ENCODE measurements at regions not wholly inside any gene's neighbourhood (a gene's known extent, or its start where the extent isn't known, plus 50 kb on each side); places are given as distances from the start of the nearest gene placed in this dataset.

DNA sequence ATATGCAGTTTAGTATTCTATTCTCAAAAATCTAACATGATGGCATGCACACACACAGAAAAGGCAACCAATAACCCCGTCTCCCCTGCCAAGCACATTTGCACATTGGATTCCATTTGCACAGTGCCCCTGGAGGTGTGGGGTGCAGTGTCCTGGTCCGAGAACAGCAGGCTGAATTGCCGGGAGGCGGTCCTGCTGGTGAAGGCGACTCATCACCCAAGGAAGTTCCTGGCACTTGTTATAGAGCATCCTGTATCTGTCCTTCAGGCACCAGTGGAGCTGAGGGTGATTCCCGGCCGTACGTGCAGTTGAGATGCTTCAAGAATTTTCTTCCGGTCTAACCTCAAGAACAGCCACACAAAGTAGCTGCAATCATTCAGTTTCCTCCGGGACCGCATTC is 73.0 kb upstream of the RAB12 start:
- Histone ChIP-seq H3F3A (ENCODE audit: low read depth) (no peaks in the 10 kb centered on the region), H3K9me2 (replicated peaks; ENCODE audit: low read depth, low read length) (no peaks in the 10 kb centered on the region), H3K4me3 (ENCODE audit: low read length, poor library complexity, severe bottlenecking) (no peak overlapping the region), H3K9me3 (ENCODE audit: insufficient read depth, low read depth, low read length) (no peaks in the 10 kb centered on the region), H3K4me1 (ENCODE audit: insufficient read depth, low read length, poor library complexity, severe bottlenecking) (no peaks in the 10 kb centered on the region), H3K36me3 (ENCODE audit: insufficient read depth, low read length) (no peaks in the 10 kb centered on the region), H4K20me1 (ENCODE audit: insufficient read depth, low read length, poor library complexity, severe bottlenecking) (no peaks in the 10 kb centered on the region), H3K9ac (ENCODE audit: low read depth, low read length, poor library complexity, severe bottlenecking) (no peak overlapping the region), H3K4me2 (ENCODE audit: low read depth, low read length, poor library complexity, severe bottlenecking) (no peak overlapping the region), H3K27me3 (ENCODE audit: insufficient read depth, low read length, poor library complexity, severe bottlenecking) (no peaks in the 10 kb centered on the region), H2AFZ (ENCODE audit: low read length) (no peak overlapping the region), H3K79me2 (ENCODE audit: insufficient read depth, low read length) (no peaks in the 10 kb centered on the region)
- TF ChIP-seq, protein P1, sequence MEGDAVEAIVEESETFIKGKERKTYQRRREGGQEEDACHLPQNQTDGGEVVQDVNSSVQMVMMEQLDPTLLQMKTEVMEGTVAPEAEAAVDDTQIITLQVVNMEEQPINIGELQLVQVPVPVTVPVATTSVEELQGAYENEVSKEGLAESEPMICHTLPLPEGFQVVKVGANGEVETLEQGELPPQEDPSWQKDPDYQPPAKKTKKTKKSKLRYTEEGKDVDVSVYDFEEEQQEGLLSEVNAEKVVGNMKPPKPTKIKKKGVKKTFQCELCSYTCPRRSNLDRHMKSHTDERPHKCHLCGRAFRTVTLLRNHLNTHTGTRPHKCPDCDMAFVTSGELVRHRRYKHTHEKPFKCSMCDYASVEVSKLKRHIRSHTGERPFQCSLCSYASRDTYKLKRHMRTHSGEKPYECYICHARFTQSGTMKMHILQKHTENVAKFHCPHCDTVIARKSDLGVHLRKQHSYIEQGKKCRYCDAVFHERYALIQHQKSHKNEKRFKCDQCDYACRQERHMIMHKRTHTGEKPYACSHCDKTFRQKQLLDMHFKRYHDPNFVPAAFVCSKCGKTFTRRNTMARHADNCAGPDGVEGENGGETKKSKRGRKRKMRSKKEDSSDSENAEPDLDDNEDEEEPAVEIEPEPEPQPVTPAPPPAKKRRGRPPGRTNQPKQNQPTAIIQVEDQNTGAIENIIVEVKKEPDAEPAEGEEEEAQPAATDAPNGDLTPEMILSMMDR (conservative IDR thresholded peaks at IDR 0.05; ENCODE audit: low read length), result no peak

DNA sequence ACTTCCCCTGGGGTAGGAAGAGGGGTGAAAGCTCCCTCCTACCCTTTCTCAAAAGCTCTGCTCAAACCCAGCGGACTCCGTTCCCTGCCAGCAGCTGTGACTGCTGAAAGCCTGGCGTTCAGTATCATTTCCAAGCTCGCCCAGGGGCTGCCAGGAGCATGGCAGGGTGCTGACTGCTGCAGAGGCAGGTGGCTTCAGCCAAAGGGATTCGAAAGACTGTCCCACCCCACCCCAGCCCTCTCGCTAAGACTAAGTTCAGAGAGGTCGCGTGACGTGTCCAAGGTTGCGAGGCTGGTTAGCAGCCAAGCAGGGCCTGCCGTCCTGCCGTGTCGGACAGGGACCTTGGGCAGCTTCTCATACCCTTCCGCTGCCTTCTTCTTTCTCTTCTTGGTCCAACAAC is 72.3 kb upstream of the RAB12 start:
- no peak overlapping the region for H3K4me3 ChIP-seq (ENCODE audit: low read length, poor library complexity, severe bottlenecking)
- H3F3A ChIP-seq (ENCODE audit: low read depth), result no peaks in the 10 kb centered on the region
- TF ChIP-seq EZH2phosphoT487 (IDR thresholded peaks at IDR 0.05; ENCODE audit: borderline replicate concordance), result no peak
- TF ChIP-seq, protein P1 (conservative IDR thresholded peaks at IDR 0.05; ENCODE audit: low read length), result no peak
- no peaks in the 10 kb centered on the region for H3K79me2 ChIP-seq (ENCODE audit: insufficient read depth, low read length)
- H3K4me1 ChIP-seq (ENCODE audit: insufficient read depth, low read length, poor library complexity, severe bottlenecking), result no peaks in the 10 kb centered on the region
- H3K4me2 ChIP-seq (ENCODE audit: low read depth, low read length, poor library complexity, severe bottlenecking), result no peak overlapping the region
- no peak overlapping the region for H3K9ac ChIP-seq (ENCODE audit: low read depth, low read length, poor library complexity, severe bottlenecking)
- H3K9me2 ChIP-seq (replicated peaks; ENCODE audit: low read depth, low read length), result no peaks in the 10 kb centered on the region
- H3K36me3 ChIP-seq (ENCODE audit: insufficient read depth, low read length), result no peaks in the 10 kb centered on the region
- no peak overlapping the region for H2AFZ ChIP-seq (ENCODE audit: low read length)
- H3K9me3 ChIP-seq (ENCODE audit: insufficient read depth, low read depth, low read length), result no peaks in the 10 kb centered on the region
- no peaks in the 10 kb centered on the region for H3K27me3 ChIP-seq (ENCODE audit: insufficient read depth, low read length, poor library complexity, severe bottlenecking)
- no peaks in the 10 kb centered on the region for H4K20me1 ChIP-seq (ENCODE audit: insufficient read depth, low read length, poor library complexity, severe bottlenecking)

DNA sequence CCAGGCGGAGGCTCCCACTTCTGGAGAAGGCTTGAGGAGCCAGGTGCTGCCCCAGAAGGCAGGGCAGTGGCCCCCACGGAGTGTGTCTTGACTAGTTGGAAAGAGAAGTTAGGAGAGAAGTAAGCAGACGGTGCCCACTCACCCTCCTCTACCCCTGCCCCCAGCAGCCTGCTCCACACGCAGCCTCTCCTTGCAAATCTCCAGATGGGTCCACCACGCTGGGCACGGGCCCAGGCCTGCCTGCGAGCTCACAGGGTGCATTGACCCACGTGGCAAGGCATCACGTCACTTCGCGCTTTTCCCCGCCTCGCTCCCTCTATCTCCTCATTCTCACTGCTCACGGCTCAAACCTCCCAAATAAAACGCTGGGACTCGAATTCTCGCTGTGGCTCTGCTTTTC is 71.8 kb upstream of the RAB12 start:
- Histone ChIP-seq H3K9me2 (replicated peaks; ENCODE audit: low read depth, low read length) (no peaks in the 10 kb centered on the region), H3K79me2 (ENCODE audit: insufficient read depth, low read length) (no peaks in the 10 kb centered on the region), H3K4me1 (ENCODE audit: insufficient read depth, low read length, poor library complexity, severe bottlenecking) (no peaks in the 10 kb centered on the region), H3K27me3 (ENCODE audit: insufficient read depth, low read length, poor library complexity, severe bottlenecking) (no peaks in the 10 kb centered on the region), H4K20me1 (ENCODE audit: insufficient read depth, low read length, poor library complexity, severe bottlenecking) (no peaks in the 10 kb centered on the region), H2AFZ (ENCODE audit: low read length) (no peak overlapping the region), H3K4me3 (ENCODE audit: low read length, poor library complexity, severe bottlenecking) (no peak overlapping the region), H3K9ac (ENCODE audit: low read depth, low read length, poor library complexity, severe bottlenecking) (no peak overlapping the region), H3K36me3 (ENCODE audit: insufficient read depth, low read length) (no peaks in the 10 kb centered on the region), H3F3A (ENCODE audit: low read depth) (no peaks in the 10 kb centered on the region), H3K4me2 (ENCODE audit: low read depth, low read length, poor library complexity, severe bottlenecking) (no peak overlapping the region), H3K9me3 (ENCODE audit: insufficient read depth, low read depth, low read length) (no peaks in the 10 kb centered on the region)
- TF ChIP-seq, protein P1 (conservative IDR thresholded peaks at IDR 0.05; ENCODE audit: low read length), result no peak
- no peak for TF ChIP-seq EZH2phosphoT487 (IDR thresholded peaks at IDR 0.05; ENCODE audit: borderline replicate concordance)
